ENCODE measurements at regions not wholly inside any gene's neighbourhood (a gene's known extent, or its start where the extent isn't known, plus 50 kb on each side); places are given as distances from the start of the nearest gene placed in this dataset.

- no peak for DNase-seq (ENCODE audit: low read depth in 2 of 2)
Measured at GRCh38 chr4:15130441-15130840, 128.2 kb downstream of the CPEB2 start.

- no peak for DNase-seq (ENCODE audit: low read depth in 2 of 2)
Measured at GRCh38 chr4:15131551-15131950, 129.3 kb downstream of the CPEB2 start.

- DNase-seq (ENCODE audit: low read depth in 2 of 2), result no peak
Measured at GRCh38 chr4:15132739-15133138, 130.5 kb downstream of the CPEB2 start.

GRCh38 chr4:15139599-15139998 lies 137.3 kb downstream of the CPEB2 start:
- DNase-seq (ENCODE audit: low read depth in 2 of 2), result no peak

- no peak for DNase-seq (ENCODE audit: low read depth in 2 of 2)
Measured at GRCh38 chr4:15142201-15142600, 139.9 kb downstream of the CPEB2 start.

GRCh38 chr4:15143551-15143950 lies 141.3 kb downstream of the CPEB2 start:
- no peak for DNase-seq (ENCODE audit: low read depth in 2 of 2)

- no peak for DNase-seq (ENCODE audit: low read depth in 2 of 2)
Measured at GRCh38 chr4:15144249-15144966, 142.1 kb downstream of the CPEB2 start.

GRCh38 chr4:15144967-15145295 lies 142.7 kb downstream of the CPEB2 start:
- DNase-seq (ENCODE audit: low read depth in 2 of 2), result no peak

GRCh38 chr4:15145709-15146108 lies 143.4 kb downstream of the CPEB2 start:
- DNase-seq (ENCODE audit: low read depth in 2 of 2), result no peak

GRCh38 chr4:15147714-15148113 lies 145.4 kb downstream of the CPEB2 start:
- DNase-seq (ENCODE audit: low read depth in 2 of 2), result no peak

- DNase-seq (ENCODE audit: low read depth in 2 of 2), result no peak
Measured at GRCh38 chr4:15148199-15148598, 145.9 kb downstream of the CPEB2 start.

- no peak for DNase-seq (ENCODE audit: low read depth in 2 of 2)
Measured at GRCh38 chr4:15148691-15149090, 146.4 kb downstream of the CPEB2 start.

- no peak for DNase-seq (ENCODE audit: low read depth in 2 of 2)
Measured at GRCh38 chr4:15149234-15149838, 147.1 kb downstream of the CPEB2 start.

- no peak for DNase-seq (ENCODE audit: low read depth in 2 of 2)
Measured at GRCh38 chr4:15149839-15150592, 147.7 kb downstream of the CPEB2 start.

GRCh38 chr4:15150631-15151030 lies 148.3 kb downstream of the CPEB2 start:
- DNase-seq (ENCODE audit: low read depth in 2 of 2), result no peak

- no peak for DNase-seq (ENCODE audit: low read depth in 2 of 2)
Measured at GRCh38 chr4:15151033-15151432, 148.8 kb downstream of the CPEB2 start.

GRCh38 chr4:15153662-15154061 lies 151.4 kb downstream of the CPEB2 start:
- DNase-seq (ENCODE audit: low read depth in 2 of 2), result no peak

GRCh38 chr4:15158406-15159091 lies 156.3 kb downstream of the CPEB2 start:
- DNase-seq (ENCODE audit: low read depth in 2 of 2), result no peak

GRCh38 chr4:15159477-15160019 lies 157.3 kb downstream of the CPEB2 start:
- DNase-seq (ENCODE audit: low read depth in 2 of 2), result no peak

GRCh38 chr4:15161439-15161838 lies 159.2 kb downstream of the CPEB2 start:
- DNase-seq (ENCODE audit: low read depth in 2 of 2), result no peak

- DNase-seq (ENCODE audit: low read depth in 2 of 2), result no peak
Measured at GRCh38 chr4:15162046-15162445, 159.8 kb downstream of the CPEB2 start.

All from stimulated activated CD4-positive, alpha-beta T cell treated with anti-CD3 and anti-CD28 coated beads, Interleukin-12 subunit alpha, Interleukin-12 subunit beta, amount 100 ng/mL, for 24 hours (primary cell).